ENCODE measurements at regions not wholly inside any gene's neighbourhood (a gene's known extent, or its start where the extent isn't known, plus 50 kb on each side); places are given as distances from the start of the nearest gene placed in this dataset.

DNA sequence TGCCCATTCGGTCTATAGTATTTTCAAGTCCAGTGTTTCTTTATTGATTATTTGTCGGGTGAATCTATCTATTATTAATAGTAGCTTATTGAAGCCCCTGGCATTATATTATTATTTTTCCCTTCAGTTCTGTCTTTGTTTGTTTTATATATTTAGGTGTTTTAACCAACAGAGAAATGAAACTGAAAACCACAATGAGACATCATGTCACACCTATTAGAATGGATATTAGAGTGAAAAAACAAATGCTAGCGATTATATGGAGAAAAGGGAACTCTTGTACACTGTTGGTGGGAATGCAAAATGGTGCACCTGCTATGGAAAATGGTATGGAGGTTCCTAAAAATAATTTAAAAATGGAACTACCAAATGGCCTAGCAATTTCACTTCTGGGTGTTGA is 272.5 kb downstream of the ADAM29 start:
- H4K20me1 ChIP-seq (ENCODE audit: insufficient read depth, low read length, poor library complexity, severe bottlenecking), result no peaks in the 10 kb centered on the region
- no peaks in the 10 kb centered on the region for H3K79me2 ChIP-seq (ENCODE audit: insufficient read depth, low read length)
- H3F3A ChIP-seq (ENCODE audit: low read depth), result no peaks in the 10 kb centered on the region

DNA sequence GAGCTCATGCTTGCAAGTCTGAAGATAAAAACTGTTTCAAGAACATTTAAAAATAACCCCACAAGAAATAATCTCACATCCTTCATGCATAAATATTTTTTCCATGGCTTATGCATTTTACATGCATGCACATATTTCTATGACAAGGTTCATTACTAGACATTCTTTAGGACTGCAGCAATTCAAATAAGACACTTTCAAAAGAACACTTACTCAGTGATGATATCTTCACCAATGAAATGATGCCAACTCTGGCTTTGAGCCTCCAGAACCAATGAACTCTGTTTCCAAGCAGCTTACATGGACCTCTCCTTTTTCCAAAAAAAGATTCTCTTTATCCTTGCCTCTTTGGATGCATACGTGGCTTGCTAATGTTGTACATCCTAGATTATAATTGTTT is 279.9 kb downstream of the ADAM29 start:
- Histone ChIP-seq H3K4me3 (ENCODE audit: low read length, poor library complexity, severe bottlenecking) (no peak overlapping the region), H3K36me3 (ENCODE audit: insufficient read depth, low read length) (no peaks in the 10 kb centered on the region), H3K9me2 (replicated peaks; ENCODE audit: low read depth, low read length) (no peaks in the 10 kb centered on the region), H3K79me2 (ENCODE audit: insufficient read depth, low read length) (no peaks in the 10 kb centered on the region), H4K20me1 (ENCODE audit: insufficient read depth, low read length, poor library complexity, severe bottlenecking) (no peaks in the 10 kb centered on the region), H3K9me3 (ENCODE audit: insufficient read depth, low read depth, low read length) (no peaks in the 10 kb centered on the region), H3F3A (ENCODE audit: low read depth) (no peaks in the 10 kb centered on the region), H3K4me1 (ENCODE audit: insufficient read depth, low read length, poor library complexity, severe bottlenecking) (no peaks in the 10 kb centered on the region), H3K9ac (ENCODE audit: low read depth, low read length, poor library complexity, severe bottlenecking) (no peak overlapping the region), H3K4me2 (ENCODE audit: low read depth, low read length, poor library complexity, severe bottlenecking) (no peak overlapping the region), H2AFZ (ENCODE audit: low read length) (no peak overlapping the region), H3K27me3 (ENCODE audit: insufficient read depth, low read length, poor library complexity, severe bottlenecking) (no peaks in the 10 kb centered on the region)
- TF ChIP-seq EZH2phosphoT487 (IDR thresholded peaks at IDR 0.05; ENCODE audit: borderline replicate concordance), result no peak
- TF ChIP-seq, protein P1, sequence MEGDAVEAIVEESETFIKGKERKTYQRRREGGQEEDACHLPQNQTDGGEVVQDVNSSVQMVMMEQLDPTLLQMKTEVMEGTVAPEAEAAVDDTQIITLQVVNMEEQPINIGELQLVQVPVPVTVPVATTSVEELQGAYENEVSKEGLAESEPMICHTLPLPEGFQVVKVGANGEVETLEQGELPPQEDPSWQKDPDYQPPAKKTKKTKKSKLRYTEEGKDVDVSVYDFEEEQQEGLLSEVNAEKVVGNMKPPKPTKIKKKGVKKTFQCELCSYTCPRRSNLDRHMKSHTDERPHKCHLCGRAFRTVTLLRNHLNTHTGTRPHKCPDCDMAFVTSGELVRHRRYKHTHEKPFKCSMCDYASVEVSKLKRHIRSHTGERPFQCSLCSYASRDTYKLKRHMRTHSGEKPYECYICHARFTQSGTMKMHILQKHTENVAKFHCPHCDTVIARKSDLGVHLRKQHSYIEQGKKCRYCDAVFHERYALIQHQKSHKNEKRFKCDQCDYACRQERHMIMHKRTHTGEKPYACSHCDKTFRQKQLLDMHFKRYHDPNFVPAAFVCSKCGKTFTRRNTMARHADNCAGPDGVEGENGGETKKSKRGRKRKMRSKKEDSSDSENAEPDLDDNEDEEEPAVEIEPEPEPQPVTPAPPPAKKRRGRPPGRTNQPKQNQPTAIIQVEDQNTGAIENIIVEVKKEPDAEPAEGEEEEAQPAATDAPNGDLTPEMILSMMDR (conservative IDR thresholded peaks at IDR 0.05; ENCODE audit: low read length), result no peak

More for the DNA sequence above, 272.5 kb downstream of the ADAM29 start:
- H2AFZ ChIP-seq (ENCODE audit: low read length), result no peak overlapping the region
- no peaks in the 10 kb centered on the region for H3K9me3 ChIP-seq (ENCODE audit: insufficient read depth, low read depth, low read length)
- H3K4me3 ChIP-seq (ENCODE audit: low read length, poor library complexity, severe bottlenecking), result no peak overlapping the region
- no peaks in the 10 kb centered on the region for H3K9me2 ChIP-seq (replicated peaks; ENCODE audit: low read depth, low read length)
- H3K4me2 ChIP-seq (ENCODE audit: low read depth, low read length, poor library complexity, severe bottlenecking), result no peak overlapping the region
- no peaks in the 10 kb centered on the region for H3K36me3 ChIP-seq (ENCODE audit: insufficient read depth, low read length)
- H3K27me3 ChIP-seq (ENCODE audit: insufficient read depth, low read length, poor library complexity, severe bottlenecking), result no peaks in the 10 kb centered on the region
- TF ChIP-seq, protein P1 (conservative IDR thresholded peaks at IDR 0.05; ENCODE audit: low read length), result no peak
- H3K4me1 ChIP-seq (ENCODE audit: insufficient read depth, low read length, poor library complexity, severe bottlenecking), result no peaks in the 10 kb centered on the region
- H3K9ac ChIP-seq (ENCODE audit: low read depth, low read length, poor library complexity, severe bottlenecking), result no peak overlapping the region

DNA sequence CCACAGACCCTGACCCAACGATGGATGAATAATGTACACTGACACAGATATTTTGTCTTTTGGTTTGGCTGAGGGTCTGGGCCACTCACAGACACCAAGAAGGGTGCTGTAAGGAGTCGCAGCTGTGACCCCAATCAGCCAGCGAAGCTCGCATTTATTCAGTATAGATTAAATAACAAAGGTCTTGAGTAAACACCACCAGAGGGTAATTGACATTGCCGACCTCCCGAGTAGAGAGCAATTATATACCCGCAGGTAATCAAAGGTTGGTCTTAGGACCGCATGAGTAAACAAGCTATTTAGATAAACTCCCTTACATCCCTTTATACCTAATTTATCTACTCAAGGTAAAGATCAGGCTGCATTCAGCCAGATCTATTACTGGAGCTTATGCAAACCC is 297.1 kb downstream of the ADAM29 start:
- Histone ChIP-seq H3F3A (ENCODE audit: low read depth) (no peaks in the 10 kb centered on the region), H3K4me3 (ENCODE audit: low read length, poor library complexity, severe bottlenecking) (no peak overlapping the region), H3K4me1 (ENCODE audit: insufficient read depth, low read length, poor library complexity, severe bottlenecking) (no peaks in the 10 kb centered on the region), H3K27me3 (ENCODE audit: insufficient read depth, low read length, poor library complexity, severe bottlenecking) (no peaks in the 10 kb centered on the region), H3K9me3 (ENCODE audit: insufficient read depth, low read depth, low read length) (no peaks in the 10 kb centered on the region; the same call in 1 of the 2 replicates), H3K36me3 (ENCODE audit: insufficient read depth, low read length) (no peaks in the 10 kb centered on the region), H3K79me2 (ENCODE audit: insufficient read depth, low read length) (no peaks in the 10 kb centered on the region), H2AFZ (ENCODE audit: low read length) (no peak overlapping the region), H3K9me2 (replicated peaks; ENCODE audit: low read depth, low read length) (no peaks in the 10 kb centered on the region), H3K4me2 (ENCODE audit: low read depth, low read length, poor library complexity, severe bottlenecking) (no peak overlapping the region), H3K9ac (ENCODE audit: low read depth, low read length, poor library complexity, severe bottlenecking) (no peak overlapping the region), H4K20me1 (ENCODE audit: insufficient read depth, low read length, poor library complexity, severe bottlenecking) (no peaks in the 10 kb centered on the region)
- no peak for TF ChIP-seq EZH2phosphoT487 (IDR thresholded peaks at IDR 0.05; ENCODE audit: borderline replicate concordance)
- TF ChIP-seq, protein P1 (conservative IDR thresholded peaks at IDR 0.05; ENCODE audit: low read length), result no peak
